ENCODE measurements at regions not wholly inside any gene's neighbourhood (a gene's known extent, or its start where the extent isn't known, plus 50 kb on each side); places are given as distances from the start of the nearest gene placed in this dataset.
A peak's percentile ranks its signal among the peaks of the same experiment; 100 is the strongest.

DNA sequence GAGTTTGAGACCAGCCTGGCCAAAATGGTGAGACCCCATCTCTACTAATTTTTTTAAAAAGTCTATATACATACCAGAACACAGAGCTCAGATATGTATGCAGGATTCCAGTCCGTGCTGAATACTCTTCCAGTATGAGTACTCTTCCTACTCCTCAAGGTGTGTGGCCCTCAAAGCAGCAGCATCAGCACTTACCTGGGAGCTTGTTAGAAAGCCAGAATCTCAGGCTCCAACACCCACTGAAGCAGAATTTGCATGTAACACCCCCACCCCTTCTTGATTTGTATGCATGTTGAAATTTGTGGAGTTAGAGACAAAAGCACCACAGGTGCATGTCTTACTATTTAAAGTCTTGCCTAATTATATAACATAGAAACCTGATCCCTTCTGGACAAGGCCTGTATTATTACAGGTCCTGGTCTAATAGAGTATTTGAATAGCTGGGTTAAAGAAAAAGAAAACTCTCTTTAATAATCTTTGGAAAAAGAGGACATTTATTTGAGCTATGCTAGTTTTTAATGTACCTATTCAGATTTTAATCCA is 50.3 kb upstream of the NFE2L2 start:
- DNase-seq (ENCODE audit: low read depth, low spot score), result no peak

DNA sequence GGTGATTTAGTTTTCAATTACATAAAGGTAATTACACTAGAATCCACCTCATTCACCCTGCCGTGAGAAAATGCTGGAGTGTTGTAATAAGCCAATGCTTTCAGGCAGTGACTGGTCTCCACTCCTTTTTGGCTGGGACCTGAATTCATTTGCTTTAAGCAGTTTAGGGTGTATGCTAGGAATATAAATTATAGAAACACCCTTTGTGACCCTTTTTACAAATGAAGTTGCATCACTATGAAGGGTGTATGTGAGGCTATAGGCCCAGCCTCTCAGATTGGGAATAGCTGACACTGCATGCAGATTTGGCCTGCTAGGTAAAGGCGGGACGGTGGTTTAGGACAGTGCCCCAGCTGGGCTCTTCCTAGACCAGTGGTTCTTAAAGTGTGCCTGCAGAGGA is 50.8 kb upstream of the NFE2L2 start:
- no peak for DNase-seq (ENCODE audit: low read depth, low spot score)

DNA sequence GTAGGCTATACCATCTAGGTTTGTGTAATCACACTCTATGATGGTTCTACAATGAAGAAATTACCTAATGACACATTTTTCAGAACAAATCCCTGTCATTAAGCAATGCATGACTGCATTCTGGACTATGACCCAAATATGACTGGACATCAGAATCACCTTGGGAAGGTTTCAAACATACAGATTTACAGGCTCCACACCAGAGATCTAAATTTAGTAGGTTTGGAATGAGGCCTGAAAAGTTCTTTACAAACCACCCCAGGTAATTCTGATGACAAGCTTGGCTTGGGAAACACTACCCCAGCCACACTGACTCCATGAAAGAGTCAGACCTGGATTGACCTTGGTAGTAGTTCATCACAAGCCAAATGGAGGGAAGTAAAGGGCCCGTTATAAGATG is 52.2 kb upstream of the NFE2L2 start:
- no peak for DNase-seq (ENCODE audit: low read depth, low spot score)

GRCh38 chr2:177317443-177317842 is 52.9 kb upstream of the NFE2L2 start:
- no peak for DNase-seq (ENCODE audit: low read depth, low spot score)

DNA sequence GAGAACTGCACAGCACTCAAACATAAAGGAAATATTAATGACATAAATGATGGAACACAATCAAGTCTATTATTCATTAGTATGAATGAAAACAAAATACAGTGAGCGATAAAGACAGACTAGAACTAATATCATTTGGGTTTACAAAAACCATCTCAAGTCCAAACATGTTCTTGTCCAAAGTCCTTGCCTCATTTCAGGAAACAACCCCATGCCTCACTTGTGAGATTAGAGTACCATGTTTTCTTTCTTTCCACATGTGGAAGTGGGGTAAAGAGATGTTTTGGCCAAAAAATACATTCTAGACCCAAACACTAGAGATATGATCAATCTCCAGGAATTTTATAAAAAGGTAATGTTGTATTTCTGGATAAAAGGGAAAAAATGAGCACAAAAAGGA is 53.3 kb upstream of the NFE2L2 start:
- no peak for DNase-seq (ENCODE audit: low read depth, low spot score)

DNA sequence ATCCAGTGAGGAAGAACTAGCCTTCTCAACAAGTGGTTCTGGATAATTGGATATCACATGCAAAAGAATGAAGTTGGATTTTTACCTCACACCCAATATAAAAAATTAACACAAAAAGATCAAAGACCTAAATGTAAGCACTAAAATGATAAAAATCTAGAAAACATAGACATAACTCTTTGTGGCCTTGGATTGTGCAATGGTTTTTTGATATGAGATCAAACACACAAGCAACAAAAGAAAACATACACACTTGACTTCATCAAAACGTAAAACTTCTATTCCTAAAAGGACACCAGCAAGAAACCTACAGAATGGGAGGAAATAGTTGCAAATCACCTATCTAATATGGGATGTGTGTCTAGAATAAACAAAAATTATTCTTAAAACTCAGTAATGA is 54.1 kb upstream of the NFE2L2 start:
- no peak for DNase-seq (ENCODE audit: low read depth, low spot score)

DNA sequence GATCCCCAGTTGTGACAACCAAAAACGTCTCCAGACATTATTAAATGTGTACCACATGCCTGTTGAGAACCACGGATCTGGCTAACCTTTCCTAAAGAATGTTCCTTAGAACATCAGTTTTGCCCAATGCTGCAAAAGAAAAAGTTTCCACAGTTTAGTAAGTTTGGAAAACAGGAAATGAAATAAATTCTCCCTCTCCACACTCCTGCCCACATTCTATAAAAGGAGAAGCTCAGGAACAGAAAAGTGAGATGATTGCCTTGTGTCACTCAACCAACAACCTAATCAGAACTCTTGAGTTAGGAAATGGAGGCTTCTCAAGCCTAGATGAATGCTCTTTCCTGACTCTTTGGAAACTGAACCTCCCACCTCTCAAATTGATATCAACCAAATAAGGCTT is 56.1 kb upstream of the NFE2L2 start:
- no peak for DNase-seq (ENCODE audit: low read depth, low spot score)

- no peak for DNase-seq (ENCODE audit: low read depth, low spot score)
Observed at GRCh38 chr2:177322801-177323261, 58.3 kb upstream of the NFE2L2 start.

- no peak for DNase-seq (ENCODE audit: low read depth, low spot score)
Observed at GRCh38 chr2:177324797-177325196, 60.3 kb upstream of the NFE2L2 start.

DNA sequence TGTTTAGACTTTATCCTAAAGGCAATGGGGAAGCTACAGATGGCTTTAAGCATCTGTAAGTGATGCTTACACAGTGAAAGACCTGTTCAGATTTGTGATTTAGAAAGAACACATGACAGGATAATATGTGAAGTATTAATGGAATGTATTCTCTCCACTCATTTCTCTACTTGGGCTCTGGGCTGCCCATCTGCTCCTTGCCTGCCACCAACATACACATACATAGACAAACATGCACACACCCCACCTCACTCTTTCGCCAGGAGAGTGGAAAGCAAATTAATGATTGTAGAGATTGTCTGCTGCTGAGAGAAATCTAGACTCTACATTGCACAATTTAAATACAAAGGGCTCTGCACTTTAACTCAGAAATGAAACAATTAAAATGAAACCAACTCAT is 61.0 kb upstream of the NFE2L2 start:
- DNase-seq (ENCODE audit: low read depth, low spot score), result no peak

DNA sequence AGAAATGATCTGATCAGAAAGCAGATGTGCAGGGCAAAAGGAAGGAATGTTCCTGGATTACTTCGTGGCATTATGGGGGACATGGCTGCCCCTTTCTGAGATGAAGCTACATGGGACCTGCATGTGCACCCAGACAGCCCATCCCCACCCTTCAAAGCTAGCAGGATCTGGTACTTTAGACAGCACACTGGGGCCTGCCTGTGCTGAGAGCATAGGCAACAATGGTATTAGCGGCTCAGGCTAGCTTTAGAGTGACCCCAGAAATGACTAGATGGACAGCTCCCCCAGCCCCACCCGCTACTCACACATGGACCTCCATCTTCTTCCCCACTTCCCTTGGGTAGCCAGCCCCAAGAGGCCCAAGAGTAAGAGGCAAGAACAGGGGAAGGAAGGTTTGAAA is 61.5 kb upstream of the NFE2L2 start:
- DNase-seq (ENCODE audit: low read depth, low spot score), result no peak

DNA sequence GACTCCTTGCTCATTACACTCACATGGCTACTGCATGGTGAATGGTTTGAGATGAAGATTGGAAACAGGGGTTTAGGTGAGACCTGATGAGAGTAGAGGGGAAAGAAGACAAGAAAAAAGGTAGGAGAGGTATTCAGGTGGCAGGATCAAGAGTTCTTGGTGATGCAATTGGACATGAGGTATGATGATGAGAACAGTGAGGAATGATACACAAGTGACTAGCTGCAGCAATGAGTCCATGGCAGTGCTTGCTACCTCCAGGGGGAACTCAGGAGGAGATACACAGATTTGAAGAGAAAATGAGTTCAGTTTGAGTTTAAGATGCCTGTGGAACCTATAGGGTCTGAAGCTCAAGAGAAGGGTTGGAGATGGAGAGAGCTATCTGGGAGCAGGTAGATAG is 62.1 kb upstream of the NFE2L2 start:
- no peak for DNase-seq (ENCODE audit: low read depth, low spot score)

GRCh38 chr2:177327009-177327408 is 62.5 kb upstream of the NFE2L2 start:
- DNase-seq (ENCODE audit: low read depth, low spot score), result no peak

- no peak for DNase-seq (ENCODE audit: low read depth, low spot score)
Observed at GRCh38 chr2:177328056-177328455, 63.5 kb upstream of the NFE2L2 start.

- DNase-seq (ENCODE audit: low read depth, low spot score), result no peak
Observed at GRCh38 chr2:177329064-177329463, 63.5 kb upstream of the AGPS start.

DNA sequence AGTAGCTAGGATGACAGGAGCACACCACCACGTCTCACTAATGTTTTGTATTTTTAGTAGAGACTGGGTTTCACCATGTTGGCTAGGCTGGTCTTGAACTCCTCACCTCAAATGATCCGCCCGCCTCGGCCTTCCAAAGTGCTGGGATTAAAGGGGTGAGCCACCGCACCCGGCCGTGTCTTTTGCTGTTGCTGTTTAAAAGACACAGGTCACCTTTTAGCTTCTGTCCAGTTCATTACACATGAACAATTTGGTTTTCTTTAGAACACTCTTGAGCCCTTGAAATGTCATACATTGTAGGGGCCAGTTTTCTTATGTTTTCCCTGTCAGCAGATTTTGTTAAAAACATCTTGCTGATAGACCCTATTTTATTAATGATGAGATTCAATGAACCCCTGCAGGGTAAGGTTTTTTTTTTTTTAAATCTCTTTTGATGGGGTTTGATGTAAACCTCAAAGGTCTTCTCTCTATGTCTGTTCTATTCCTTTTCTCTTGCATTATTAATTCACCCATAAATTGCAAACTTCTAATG is 61.0 kb upstream of the AGPS start:
- no peak for DNase-seq (ENCODE audit: low read depth, low spot score)

DNA sequence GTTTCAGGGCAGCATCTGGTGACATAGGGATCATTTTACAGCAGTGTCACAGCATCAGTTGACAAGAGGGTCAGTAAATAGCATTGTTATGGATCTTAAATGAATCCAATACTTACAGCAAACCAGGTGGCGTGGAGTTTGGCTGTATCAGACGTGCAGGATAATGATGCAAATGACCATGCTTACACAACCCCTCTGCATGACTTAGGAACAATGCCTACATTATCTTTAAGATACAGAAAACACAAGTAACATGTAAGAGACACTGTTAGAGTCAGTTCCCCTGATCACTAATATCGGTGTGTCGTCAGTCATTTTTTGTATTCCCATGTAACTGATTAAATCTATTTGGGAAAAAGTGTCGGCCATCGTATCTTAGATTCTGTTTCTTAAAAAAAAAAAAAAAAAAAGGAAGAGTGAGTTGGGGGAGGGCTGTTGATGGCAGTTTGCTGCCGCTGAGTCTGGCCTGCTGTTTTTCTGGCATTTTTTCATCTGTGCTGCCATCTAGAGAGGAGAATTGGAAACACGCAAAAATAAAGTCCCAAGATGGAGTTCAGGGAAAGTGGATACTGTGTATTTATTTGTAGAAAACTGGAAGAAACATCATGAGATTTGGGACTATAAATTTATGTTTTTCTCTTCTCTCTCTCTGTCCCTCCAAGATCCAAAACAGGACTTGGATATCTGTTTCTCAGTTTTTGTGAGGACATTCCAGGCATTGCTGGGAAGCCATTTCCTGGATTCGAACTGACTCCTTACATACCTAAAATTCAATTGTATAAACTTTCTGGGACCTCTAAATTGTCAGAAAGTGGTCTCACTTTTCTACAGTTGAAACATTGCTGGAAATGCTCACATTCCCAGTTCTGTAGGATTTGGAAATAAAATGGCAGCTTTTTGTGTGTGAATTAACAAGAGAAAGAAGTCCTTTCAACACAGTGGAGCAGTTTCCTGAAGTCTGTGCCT is 60.3 kb upstream of the AGPS start:
- peak; percentile 43 for DNase-seq (ENCODE audit: low read depth, low spot score)

DNA sequence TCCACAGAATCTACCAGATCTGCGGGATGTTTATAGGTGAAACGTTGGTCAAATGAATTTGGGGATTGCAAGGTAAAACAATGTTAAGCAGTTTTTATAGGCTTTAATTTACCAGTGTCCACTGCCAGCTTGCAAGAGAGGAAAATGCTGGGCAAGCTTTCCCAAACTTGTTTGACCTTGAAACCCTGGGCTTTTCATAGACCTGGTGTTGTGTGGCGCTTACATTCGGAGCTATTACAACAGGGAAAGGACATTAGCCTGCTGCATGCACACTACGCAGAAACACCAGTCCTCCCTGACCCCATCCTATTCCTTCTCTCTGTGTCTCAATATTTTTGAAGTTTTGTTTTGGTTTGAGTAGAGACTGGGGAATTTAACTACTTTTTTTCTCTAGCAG is 59.6 kb upstream of the AGPS start:
- DNase-seq (ENCODE audit: low read depth, low spot score), result no peak

GRCh38 chr2:177334940-177335543 is 57.5 kb upstream of the AGPS start:
- no peak for DNase-seq (ENCODE audit: low read depth, low spot score)

GRCh38 chr2:177335917-177336450 is 56.6 kb upstream of the AGPS start:
- no peak for DNase-seq (ENCODE audit: low read depth, low spot score)

DNA sequence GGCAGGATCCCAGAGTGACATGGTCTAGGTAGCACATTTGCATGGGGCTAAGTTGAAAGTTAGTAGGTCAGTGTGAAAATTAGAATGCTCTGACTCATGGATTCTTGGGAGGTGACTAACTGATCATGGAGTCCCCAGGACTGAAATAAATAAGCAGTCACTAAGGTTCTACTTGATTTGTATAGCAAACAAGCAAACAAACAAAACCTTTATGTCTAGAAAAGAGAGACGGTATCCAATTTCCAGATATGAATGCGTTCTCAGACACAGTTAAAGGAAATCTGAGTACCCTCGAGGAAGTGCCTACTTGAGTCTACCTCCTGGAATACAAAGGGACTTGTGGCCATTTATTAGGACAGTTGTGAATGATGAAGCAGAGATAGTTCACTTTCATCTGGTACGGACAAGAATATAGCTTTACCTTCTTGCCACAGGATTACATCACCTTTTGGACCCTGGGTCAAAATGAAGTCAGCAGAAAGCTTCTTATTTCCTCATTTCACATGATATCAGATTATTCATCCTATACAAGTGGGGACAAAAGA is 54.3 kb upstream of the AGPS start:
- DNase-seq (ENCODE audit: low read depth, low spot score), result no peak

DNA sequence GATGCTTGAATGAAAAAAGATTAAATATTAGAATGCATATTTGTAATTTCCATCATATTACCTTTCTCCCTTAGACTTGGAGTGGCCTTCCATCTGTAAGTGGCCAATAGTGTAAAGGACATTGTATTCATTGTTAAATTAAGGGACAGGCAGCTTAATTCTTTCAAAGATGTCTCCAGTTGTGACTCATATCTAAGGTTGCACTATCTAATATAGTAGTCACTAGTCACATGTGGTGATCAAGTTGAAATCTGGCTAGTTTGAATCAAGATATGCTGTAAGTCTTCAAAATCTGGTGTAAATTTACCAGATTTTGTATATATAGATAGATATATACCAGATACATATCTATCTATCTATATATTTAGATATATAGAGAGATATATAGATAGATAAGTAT is 52.4 kb upstream of the AGPS start:
- DNase-seq (ENCODE audit: low read depth, low spot score), result no peak
